ENCODE measurements at regions not wholly inside any gene's neighbourhood (a gene's known extent, or its start where the extent isn't known, plus 50 kb on each side); places are given as distances from the start of the nearest gene placed in this dataset.

- H3K4me1 ChIP-seq (ENCODE audit: control insufficient read depth in 1 of 2, low read depth in 2 of 2) = peaks cover 12 to 71% of the 10 kb centered on the region in 2 donors
- DNase-seq (ENCODE audit: low spot score) (no peak), ATAC-seq (ENCODE audit: insufficient number of reproducible peaks, low FRiP score, low read depth) (no peak)
- TF ChIP-seq CTCF (IDR thresholded peaks at IDR 0.05) = no peak
- H3K27me3 ChIP-seq (replicated peaks; ENCODE audit: insufficient read depth) = no peaks in the 10 kb centered on the region
- H3K9me3 ChIP-seq = no peaks in the 10 kb centered on the region
- H3K27ac ChIP-seq = peak overlapping the region; percentile 5 to 22
- H3K36me3 ChIP-seq = no peaks in the 10 kb centered on the region
- no peak overlapping the region for H3K4me3 ChIP-seq
Measured at GRCh38 chr2:19669559-19669958, 232.2 kb downstream of the TTC32 start.

GRCh38 chr2:19669126-19669525, 232.7 kb downstream of the TTC32 start:
- H3K4me1 ChIP-seq (ENCODE audit: control insufficient read depth in 1 of 2, low read depth in 2 of 2) = peaks cover 12 to 70% of the 10 kb centered on the region in 2 donors
- peak overlapping the region; percentile 5 to 22 for H3K27ac ChIP-seq
- no peaks in the 10 kb centered on the region for H3K9me3 ChIP-seq
- no peak for ATAC-seq (ENCODE audit: insufficient number of reproducible peaks, low FRiP score, low read depth)
- TF ChIP-seq CTCF (IDR thresholded peaks at IDR 0.05) = no peak
- no peak for DNase-seq (ENCODE audit: low spot score)
- no peaks in the 10 kb centered on the region for H3K36me3 ChIP-seq
- no peak overlapping the region for H3K4me3 ChIP-seq
- H3K27me3 ChIP-seq (replicated peaks; ENCODE audit: insufficient read depth) = no peaks in the 10 kb centered on the region

- Histone ChIP-seq H3K27me3 (replicated peaks; ENCODE audit: insufficient read depth) (no peaks in the 10 kb centered on the region), H3K36me3 (no peaks in the 10 kb centered on the region), H3K9me3 (no peaks in the 10 kb centered on the region), H3K27ac (peak overlapping the region; percentile 49 to 67), H3K4me1 (ENCODE audit: control insufficient read depth in 1 of 2, low read depth in 2 of 2) (peaks cover 0 to 54% of the 10 kb centered on the region in 2 donors), H3K4me3 (no peak overlapping the region)
- DNase-seq (ENCODE audit: low spot score) = no peak
- no peak for TF ChIP-seq CTCF (IDR thresholded peaks at IDR 0.05)
- ATAC-seq (ENCODE audit: insufficient number of reproducible peaks, low FRiP score, low read depth) = no peak
Measured at GRCh38 chr2:19667536-19667949, 234.2 kb downstream of the TTC32 start.

- ATAC-seq (ENCODE audit: insufficient number of reproducible peaks, low FRiP score, low read depth) (no peak), DNase-seq (ENCODE audit: low spot score) (no peak)
- Histone ChIP-seq H3K4me1 (ENCODE audit: control insufficient read depth in 1 of 2, low read depth in 2 of 2) (peaks cover 0 to 53% of the 10 kb centered on the region in 2 donors), H3K36me3 (no peaks in the 10 kb centered on the region), H3K27me3 (replicated peaks; ENCODE audit: insufficient read depth) (no peaks in the 10 kb centered on the region), H3K27ac (peak overlapping the region; percentile 49 to 67), H3K9me3 (no peaks in the 10 kb centered on the region), H3K4me3 (no peak overlapping the region)
- TF ChIP-seq CTCF (IDR thresholded peaks at IDR 0.05) = no peak
Measured at GRCh38 chr2:19667085-19667484, 234.7 kb downstream of the TTC32 start.

- Histone ChIP-seq H3K36me3 (no peaks in the 10 kb centered on the region), H3K27me3 (replicated peaks; ENCODE audit: insufficient read depth) (no peaks in the 10 kb centered on the region), H3K4me3 (no peak overlapping the region), H3K4me1 (ENCODE audit: control insufficient read depth in 1 of 2, low read depth in 2 of 2) (peaks cover 0 to 45% of the 10 kb centered on the region in 2 donors), H3K27ac (peak overlapping the region in 1 of 2 donors; percentile 9), H3K9me3 (no peaks in the 10 kb centered on the region)
- no peak for TF ChIP-seq CTCF (IDR thresholded peaks at IDR 0.05)
- DNase-seq (ENCODE audit: low spot score) = no peak
- ATAC-seq (ENCODE audit: insufficient number of reproducible peaks, low FRiP score, low read depth) = no peak
Measured at GRCh38 chr2:19664646-19665045, 237.1 kb downstream of the TTC32 start.

Measured in thoracic aorta (tissue), 2 donors.